ENCODE measurements at regions not wholly inside any gene's neighbourhood (a gene's known extent, or its start where the extent isn't known, plus 50 kb on each side); places are given as distances from the start of the nearest gene placed in this dataset.

GRCh38 chr9:90301277-90301653 lies 341.4 kb downstream of the DIRAS2 start:
- no peak for DNase-seq (ENCODE audit: low read depth)
- no peak overlapping the region for H3K4me3 ChIP-seq (ENCODE audit: low read depth, low read length)
- TF ChIP-seq CTCF (IDR thresholded peaks at IDR 0.05; ENCODE audit: insufficient read depth, low read depth, low read length, missing control alignments) = no peak

GRCh38 chr9:90303655-90304054 lies 339.0 kb downstream of the DIRAS2 start:
- TF ChIP-seq CTCF (IDR thresholded peaks at IDR 0.05; ENCODE audit: insufficient read depth, low read depth, low read length, missing control alignments) = no peak
- DNase-seq (ENCODE audit: low read depth) = no peak
- H3K4me3 ChIP-seq (ENCODE audit: low read depth, low read length) = no peak overlapping the region

- DNase-seq (ENCODE audit: low read depth) = no peak
- no peak overlapping the region for H3K4me3 ChIP-seq (ENCODE audit: low read depth, low read length)
- TF ChIP-seq CTCF (IDR thresholded peaks at IDR 0.05; ENCODE audit: insufficient read depth, low read depth, low read length, missing control alignments) = no peak
Observed at GRCh38 chr9:90306158-90306557, 336.5 kb downstream of the DIRAS2 start.

GRCh38 chr9:90307167-90307833 lies 335.3 kb downstream of the DIRAS2 start:
- H3K4me3 ChIP-seq (ENCODE audit: low read depth, low read length) = no peak overlapping the region
- TF ChIP-seq CTCF (IDR thresholded peaks at IDR 0.05; ENCODE audit: insufficient read depth, low read depth, low read length, missing control alignments) = no peak
- no peak for DNase-seq (ENCODE audit: low read depth)

- TF ChIP-seq CTCF (IDR thresholded peaks at IDR 0.05; ENCODE audit: insufficient read depth, low read depth, low read length, missing control alignments) = no peak
- DNase-seq (ENCODE audit: low read depth) = no peak
- H3K4me3 ChIP-seq (ENCODE audit: low read depth, low read length) = no peak overlapping the region
Observed at GRCh38 chr9:90307891-90308290, 334.7 kb downstream of the DIRAS2 start.

GRCh38 chr9:90308691-90309090 lies 333.9 kb downstream of the DIRAS2 start:
- no peak for DNase-seq (ENCODE audit: low read depth)
- TF ChIP-seq CTCF (IDR thresholded peaks at IDR 0.05; ENCODE audit: insufficient read depth, low read depth, low read length, missing control alignments) = no peak
- no peak overlapping the region for H3K4me3 ChIP-seq (ENCODE audit: low read depth, low read length)

Measured in GM12865 (cell line).